GM10248 (cell line): ENCODE measurements at regions not wholly inside any gene's neighbourhood (a gene's known extent, or its start where the extent isn't known, plus 50 kb on each side); places are given as distances from the start of the nearest gene placed in this dataset.

Source experiments
- CTCF ChIA-PET: fragments of 300-600 bp; sonication (Branson Sonifier 250); formaldehyde crosslinking; extraction: SDS; loops from one replicate; lab custom pipeline; 2021; ENCODE audit warnings: antibody characterized with exemption; lab: Yijun Ruan, JAX
- POLR2A ChIA-PET: fragments of 350-650 bp; sonication (Branson Sonifier 250); formaldehyde crosslinking; extraction: SDS; loops from one replicate; lab custom pipeline; 2020; ENCODE audit warnings: antibody characterized with exemption; lab: Yijun Ruan, JAX
- DNase-seq: peaks from one replicate; pipeline ENCODE4 v3.0.0; 2012; ENCODE audit errors: extremely low spot score
- CTCF ChIP-seq: IDR thresholded peaks from 2 replicates; pipeline ENCODE4 v1.5.1; 2012; ENCODE audit warnings: mild to moderate bottlenecking, low read depth; ENCODE audit errors: extremely low read depth, missing control alignments, control extremely low read depth

GRCh38 chr15:23514484-23514883, 51.0 kb upstream of the MKRN3 start:
- ChIA-PET POLR2A (no interaction called here), CTCF (no interaction called here)
- no peak for DNase-seq
- no peak for TF ChIP-seq CTCF

GRCh38 chr15:23506762-23507161, 58.7 kb upstream of the MKRN3 start:
- DNase-seq: no peak
- ChIA-PET CTCF (no interaction called here), POLR2A (no interaction called here)
- no peak for TF ChIP-seq CTCF

GRCh38 chr15:23503980-23504379, 56.9 kb upstream of the GOLGA6L2 start:
- no peak for DNase-seq
- CTCF ChIA-PET: interaction anchor here (1.5 to 1.9 kb wide), 2 partner anchors 10 to 44 kb away, joined by 3 to 5 read pairs; no protein-coding TSS in a partner anchor
- POLR2A ChIA-PET: no interaction called here
- no peak for TF ChIP-seq CTCF

GRCh38 chr15:23503576-23503975, 56.5 kb upstream of the GOLGA6L2 start:
- ChIA-PET POLR2A (no interaction called here), CTCF (interaction anchor here (1.5 to 1.9 kb wide), 2 partner anchors 9 to 44 kb away, joined by 3 to 5 read pairs; no protein-coding TSS in a partner anchor)
- no peak for DNase-seq
- no peak for TF ChIP-seq CTCF

- peak; percentile 21 for TF ChIP-seq CTCF
- no peak for DNase-seq
- ChIA-PET CTCF (interaction anchor here (0.9 to 3.8 kb wide), 3 partner anchors 13 to 287 kb away, joined by 3 to 26 read pairs (median 4); no protein-coding TSS in a partner anchor), POLR2A (no interaction called here)
These were observed 50.7 kb upstream of the GOLGA6L2 start for GRCh38 chr15:23497710-23498111.
